ENCODE measurements at regions not wholly inside any gene's neighbourhood (a gene's known extent, or its start where the extent isn't known, plus 50 kb on each side); places are given as distances from the start of the nearest gene placed in this dataset.
A peak's percentile ranks its signal among the peaks of the same experiment; 100 is the strongest.

DNA sequence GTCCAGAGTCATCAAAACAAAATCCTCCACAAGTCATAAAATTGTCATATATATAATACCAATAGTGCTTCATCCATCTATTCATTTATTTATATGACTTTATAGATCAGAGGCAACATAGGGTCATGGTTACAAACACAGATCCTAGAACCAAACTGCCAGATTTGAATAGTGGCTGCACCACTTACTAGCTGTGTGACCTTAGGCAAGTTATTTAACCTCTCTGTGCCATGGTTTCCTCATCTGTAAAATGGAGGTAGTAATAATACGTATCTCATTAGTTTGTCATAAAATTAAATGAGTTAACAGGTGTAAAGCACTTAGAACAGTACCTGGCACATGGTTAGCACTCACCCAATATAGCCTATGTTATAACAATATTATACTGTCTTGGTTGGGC, 58.9 kb upstream of the BZW1 start:
- no peak for DNase-seq

DNA sequence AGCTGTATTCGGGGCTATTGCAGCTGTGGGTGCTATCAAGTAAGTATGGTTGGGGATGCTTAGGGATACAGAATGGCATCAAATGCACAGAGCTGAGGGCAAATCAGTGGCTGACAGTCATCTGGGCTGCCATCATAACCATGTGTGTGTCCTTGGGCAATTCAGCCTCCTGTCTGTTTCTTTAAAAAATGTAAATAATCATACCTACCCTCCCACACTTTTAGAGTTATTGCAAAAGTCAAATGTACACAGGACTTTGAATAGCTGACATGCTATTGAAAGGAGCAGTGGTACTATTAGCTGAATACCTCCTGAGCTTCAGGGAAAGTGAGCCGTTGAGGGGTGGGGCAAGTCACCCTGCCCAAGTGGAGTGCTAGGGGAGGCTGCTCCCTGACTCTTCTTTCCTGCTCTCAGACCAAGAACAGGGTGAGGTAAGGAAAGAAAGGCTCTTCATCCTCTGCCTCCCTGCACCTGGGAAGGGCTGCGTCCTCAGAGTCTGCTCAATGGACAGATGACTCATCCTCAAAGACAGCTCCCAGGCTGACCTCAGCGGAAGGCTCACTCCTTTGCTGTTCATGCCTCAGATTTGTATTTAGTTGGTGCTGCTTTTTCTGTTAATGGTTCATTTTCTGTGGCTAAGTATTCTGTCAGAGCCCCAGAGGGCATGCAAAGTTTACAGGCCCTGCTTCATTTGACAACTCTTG, 54.9 kb upstream of the BZW1 start:
- DNase-seq, result peak; percentile 70

- no peak for DNase-seq
Measured at GRCh38 chr2:200757399-200757798, 54.3 kb upstream of the BZW1 start.

GRCh38 chr2:200758341-200758740, 53.4 kb upstream of the BZW1 start:
- no peak for DNase-seq

GRCh38 chr2:200761266-200761665, 50.4 kb upstream of the BZW1 start:
- DNase-seq, result peak; percentile 82

Measured in fibroblast of skin of right quadriceps (primary cell).